GM12864 (cell line): ENCODE measurements at regions not wholly inside any gene's neighbourhood (a gene's known extent, or its start where the extent isn't known, plus 50 kb on each side); places are given as distances from the start of the nearest gene placed in this dataset.

Experiments
- DNase-seq: peaks from one replicate; pipeline ENCODE4 v3.0.0-alpha.2; 2011; ENCODE audit warnings: low read depth
- H3K4me3 ChIP-seq: 2 replicates; pipeline ENCODE4 v1.5.1; 2011; ENCODE audit warnings: mild to moderate bottlenecking, low read depth, low read length, control low read depth
- CTCF ChIP-seq: IDR thresholded peaks from 2 replicates; pipeline ENCODE4 v1.5.1; 2011; ENCODE audit warnings: low read depth, mild to moderate bottlenecking, moderate library complexity, low read length, control low read depth, inconsistent platforms; ENCODE audit errors: missing control alignments

- H3K4me3 ChIP-seq, result no peak overlapping the region
- no peak for TF ChIP-seq CTCF
- DNase-seq, result no peak
Measured at GRCh38 chr20:18956890-18957289, 143.3 kb downstream of the SCP2D1 start.

- no peak overlapping the region for H3K4me3 ChIP-seq
- no peak for TF ChIP-seq CTCF
Measured at GRCh38 chr20:18957328-18957727, 143.7 kb downstream of the SCP2D1 start.

GRCh38 chr20:18971121-18971520, 157.5 kb downstream of the SCP2D1 start:
- TF ChIP-seq CTCF, result no peak
- no peak for DNase-seq
- no peak overlapping the region for H3K4me3 ChIP-seq

More at GRCh38 chr20:18957328-18957727, 143.7 kb downstream of the SCP2D1 start:
- DNase-seq, result no peak

- DNase-seq, result no peak
- no peak for TF ChIP-seq CTCF
Measured at GRCh38 chr20:18971574-18971973, 158.0 kb downstream of the SCP2D1 start.

GRCh38 chr20:18972251-18972876, 158.8 kb downstream of the SCP2D1 start:
- TF ChIP-seq CTCF, result no peak
- DNase-seq, result no peak
- H3K4me3 ChIP-seq, result no peak overlapping the region

More at GRCh38 chr20:18971574-18971973, 158.0 kb downstream of the SCP2D1 start:
- H3K4me3 ChIP-seq, result no peak overlapping the region

- no peak for DNase-seq
- no peak overlapping the region for H3K4me3 ChIP-seq
Measured at GRCh38 chr20:18973529-18974173, 160.1 kb downstream of the SCP2D1 start.

More at GRCh38 chr20:18973529-18974173, 160.1 kb downstream of the SCP2D1 start:
- no peak for TF ChIP-seq CTCF
